HEK293 (cell line): ENCODE measurements at regions not wholly inside any gene's neighbourhood (a gene's known extent, or its start where the extent isn't known, plus 50 kb on each side); places are given as distances from the start of the nearest gene placed in this dataset.

Experiments used
- CTCF ChIA-PET: fragments of 350-600 bp; formaldehyde crosslinking; extraction: SDS; loops from one replicate; lab custom pipeline; 2021; ENCODE audit warnings: antibody characterized with exemption; lab: Yijun Ruan, JAX
- POLR2A ChIA-PET: fragments of 300-600 bp; formaldehyde crosslinking; extraction: SDS; loops from one replicate; lab custom pipeline; 2020; ENCODE audit warnings: antibody characterized with exemption, inconsistent platforms; lab: Yijun Ruan, JAX
- H3K27ac ChIP-seq: fragments of 200-500 bp; sonication (Bioruptor generic); 2 replicates; pipeline ENCODE4 v1.5.1; 2014; ENCODE audit warnings: low read depth, low read length, control low read depth, inconsistent platforms; ENCODE audit errors: extremely low read depth
- H3K36me3 ChIP-seq, 2 experiments: fragments of 200-500 bp in 1 of 2; sonication (Bioruptor generic) in 1 of 2; 1 replicate in 1 of 2; 2 replicates in 1 of 2; pipeline ENCODE4 v1.5.1; 2014 to 2017; ENCODE audit warnings: inconsistent platforms in 2 of 2, low read length in 2 of 2; ENCODE audit not compliant: control insufficient read depth in 2 of 2, insufficient read depth in 1 of 2
- H3K4me1 ChIP-seq: fragments of 200-500 bp; sonication (Bioruptor generic); 2 replicates; pipeline ENCODE4 v1.5.1; 2014; ENCODE audit warnings: mild to moderate bottlenecking, low read length, inconsistent platforms; ENCODE audit not compliant: control insufficient read depth, insufficient read depth
- H3K4me3 ChIP-seq: 2 replicates; pipeline ENCODE4 v1.5.1; 2011; ENCODE audit warnings: low read depth, mild to moderate bottlenecking, control low read depth, low read length, moderate library complexity
- H3K9me3 ChIP-seq: fragments of 200-500 bp; sonication (Bioruptor generic); 2 replicates; pipeline ENCODE4 v1.5.1; 2014; ENCODE audit warnings: low read depth, low read length, inconsistent platforms; ENCODE audit not compliant: control insufficient read depth, insufficient read depth
- BCL11B ChIP-seq: fragments of 450-650 bp; formaldehyde crosslinking; IDR thresholded peaks from 2 replicates; pipeline ENCODE4 v1.5.1; 2016; ENCODE audit warnings: low read depth, missing biosample characterization, missing genetic modification characterization
- GLIS2 ChIP-seq: fragments of 450-650 bp; formaldehyde crosslinking; IDR thresholded peaks from 2 replicates; pipeline ENCODE4 v1.5.1; 2016; ENCODE audit warnings: missing biosample characterization, missing genetic modification characterization
- YY2 ChIP-seq: fragments of 450-650 bp; formaldehyde crosslinking; IDR thresholded peaks from 2 replicates; pipeline ENCODE4 v1.5.1; 2016; ENCODE audit warnings: missing biosample characterization, missing genetic modification characterization
- ZBTB11 ChIP-seq: fragments of 450-650 bp; formaldehyde crosslinking; conservative IDR thresholded peaks from 2 replicates; pipeline ENCODE4 v1.5.1; 2016; ENCODE audit warnings: low read depth, missing biosample characterization, missing genetic modification characterization
- ZBTB48 ChIP-seq: fragments of 450-650 bp; formaldehyde crosslinking; IDR thresholded peaks from 2 replicates; pipeline ENCODE4 v1.5.1; 2016; ENCODE audit warnings: missing biosample characterization, missing genetic modification characterization
- ZFHX2 ChIP-seq: fragments of 450-650 bp; formaldehyde crosslinking; conservative IDR thresholded peaks from 2 replicates; pipeline ENCODE4 v1.5.1; 2016; ENCODE audit warnings: missing biosample characterization, missing genetic modification characterization
- ZNF112 ChIP-seq: fragments of 450-650 bp; formaldehyde crosslinking; IDR thresholded peaks from 2 replicates; pipeline ENCODE4 v1.5.0; 2017; ENCODE audit warnings: missing biosample characterization, missing genetic modification characterization
- ZNF174 ChIP-seq: fragments of 450-650 bp; formaldehyde crosslinking; IDR thresholded peaks from 2 replicates; pipeline ENCODE4 v1.5.0; 2017; ENCODE audit warnings: missing biosample characterization, mild to moderate bottlenecking, missing genetic modification characterization
- ZNF2 ChIP-seq: fragments of 450-650 bp; formaldehyde crosslinking; IDR thresholded peaks from 2 replicates; pipeline ENCODE4 v1.5.1; 2016; ENCODE audit warnings: missing biosample characterization, missing genetic modification characterization
- ZNF324 ChIP-seq: fragments of 450-650 bp; formaldehyde crosslinking; IDR thresholded peaks from 2 replicates; pipeline ENCODE4 v1.5.1; 2016; ENCODE audit warnings: missing biosample characterization, missing genetic modification characterization
- ZNF362 ChIP-seq: fragments of 450-650 bp; formaldehyde crosslinking; IDR thresholded peaks from 2 replicates; pipeline ENCODE4 v1.5.1; 2016; ENCODE audit warnings: missing biosample characterization, missing genetic modification characterization
- ZNF433 ChIP-seq: fragments of 450-650 bp; formaldehyde crosslinking; IDR thresholded peaks from 2 replicates; pipeline ENCODE4 v1.5.1; 2016; ENCODE audit warnings: missing biosample characterization, missing genetic modification characterization, low read depth
- ZNF510 ChIP-seq: fragments of 450-650 bp; formaldehyde crosslinking; IDR thresholded peaks from 2 replicates; pipeline ENCODE4 v1.5.1; 2018; ENCODE audit warnings: mild to moderate bottlenecking, missing genetic modification characterization, missing biosample characterization; ENCODE audit not compliant: insufficient replicate concordance
- ZNF558 ChIP-seq: fragments of 450-650 bp; formaldehyde crosslinking; IDR thresholded peaks from 2 replicates; pipeline ENCODE4 v1.5.1; 2016; ENCODE audit warnings: missing biosample characterization, missing genetic modification characterization
- ZNF596 ChIP-seq: fragments of 450-650 bp; IDR thresholded peaks from 2 replicates; pipeline ENCODE4 v1.5.0; 2018; ENCODE audit warnings: missing biosample characterization, mild to moderate bottlenecking, missing genetic modification characterization, moderate library complexity
- ZNF670 ChIP-seq: fragments of 450-650 bp; formaldehyde crosslinking; IDR thresholded peaks from 2 replicates; pipeline ENCODE4 v1.5.1; 2016; ENCODE audit warnings: missing biosample characterization, missing genetic modification characterization, low read depth
- TF ChIP-seq, protein P1 (sequence below): sonication (generic); formaldehyde crosslinking; IDR thresholded peaks from 2 replicates; pipeline ENCODE4 v1.8.1; 2022; ENCODE audit warnings: mild to moderate bottlenecking, moderate library complexity, missing genetic modification reagents
- TF ChIP-seq, protein P2 (sequence below): fragments of 450-650 bp; IDR thresholded peaks from 2 replicates; pipeline ENCODE4 v1.5.1; 2018; ENCODE audit warnings: missing biosample characterization, mild to moderate bottlenecking, missing genetic modification characterization

DNA sequence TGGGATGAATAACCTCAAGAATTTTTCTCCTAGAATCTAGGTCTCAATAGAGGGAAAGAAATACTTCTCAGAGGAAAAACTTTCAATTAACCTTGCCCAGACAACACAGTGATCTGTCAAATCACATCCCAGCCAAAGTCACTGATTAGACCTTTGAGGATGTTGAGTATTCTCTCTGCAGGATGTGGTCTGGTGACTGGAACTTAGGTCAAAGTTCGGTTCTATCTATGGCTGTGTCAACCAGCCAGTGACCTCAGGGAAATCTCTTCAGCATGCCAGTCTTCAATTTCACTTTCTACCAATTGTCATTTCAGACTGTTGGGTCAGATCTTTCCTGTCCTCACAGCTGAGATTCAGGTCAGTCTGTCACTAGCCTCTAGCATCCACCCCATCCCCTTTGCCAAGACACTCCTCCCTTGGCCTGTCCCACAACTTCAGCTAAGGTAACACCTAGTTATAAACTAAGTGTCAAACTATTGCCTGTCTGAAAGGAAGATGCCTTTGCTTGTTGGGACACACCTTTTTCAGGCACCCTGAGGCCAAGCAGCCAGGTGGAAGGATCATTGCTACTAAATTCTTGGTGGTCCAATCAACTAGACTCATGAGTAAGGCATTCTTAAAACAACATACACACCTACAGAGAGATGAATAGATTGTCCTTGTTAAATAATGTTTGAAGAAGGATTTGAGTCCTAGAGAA lies 156.3 kb upstream of the FST start (continued):
- TF ChIP-seq ZNF558 (tag by site-specific recombination) (no peak), ZNF433 (no peak), ZNF362 (no peak), ZFHX2 (tag by site-specific recombination) (no peak), ZNF670 (tag by site-specific recombination) (no peak), GLIS2 (tag by site-specific recombination) (no peak)
- TF ChIP-seq, protein P1, sequence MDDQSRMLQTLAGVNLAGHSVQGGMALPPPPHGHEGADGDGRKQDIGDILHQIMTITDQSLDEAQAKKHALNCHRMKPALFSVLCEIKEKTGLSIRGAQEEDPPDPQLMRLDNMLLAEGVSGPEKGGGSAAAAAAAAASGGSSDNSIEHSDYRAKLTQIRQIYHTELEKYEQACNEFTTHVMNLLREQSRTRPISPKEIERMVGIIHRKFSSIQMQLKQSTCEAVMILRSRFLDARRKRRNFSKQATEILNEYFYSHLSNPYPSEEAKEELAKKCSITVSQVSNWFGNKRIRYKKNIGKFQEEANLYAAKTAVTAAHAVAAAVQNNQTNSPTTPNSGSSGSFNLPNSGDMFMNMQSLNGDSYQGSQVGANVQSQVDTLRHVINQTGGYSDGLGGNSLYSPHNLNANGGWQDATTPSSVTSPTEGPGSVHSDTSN (CRISPR knock-in tag) = no peak
- TF ChIP-seq, all 188 proteins: peak for 0

DNA sequence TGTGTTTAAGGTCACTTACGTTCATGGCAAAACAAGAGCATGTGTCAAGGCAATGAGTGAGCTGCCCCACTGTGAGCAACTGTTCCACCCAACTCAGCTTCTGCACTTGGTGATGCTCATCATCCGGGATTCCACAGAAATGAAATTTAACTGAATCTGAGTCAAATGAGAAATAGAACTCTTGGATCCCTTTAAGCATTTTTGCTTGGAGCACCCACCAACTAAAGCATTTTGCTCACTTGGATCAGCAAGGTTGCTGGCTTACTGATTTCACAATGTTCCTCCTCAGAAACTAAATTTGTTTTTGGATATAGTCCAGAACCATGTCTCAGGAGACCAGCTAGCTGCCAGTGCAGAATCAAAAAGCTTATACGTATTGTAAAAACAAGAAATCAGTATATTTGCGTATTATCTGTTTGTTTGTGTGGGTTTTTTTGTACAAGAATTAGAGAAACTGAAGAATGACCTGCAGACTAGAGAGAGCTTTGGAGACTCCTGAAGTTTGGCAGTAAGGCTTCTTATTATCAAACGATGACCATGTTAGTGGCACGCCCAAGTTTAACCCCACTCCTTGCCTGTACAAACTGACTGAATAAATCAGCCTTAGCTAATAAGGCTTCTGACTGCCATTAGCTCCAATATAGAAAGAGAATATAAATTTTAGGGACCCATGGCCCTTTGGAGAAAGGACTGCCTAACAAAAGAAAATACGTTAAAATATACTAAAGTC lies 153.8 kb upstream of the FST start:
- TF ChIP-seq BCL11B (tag by site-specific recombination) = no peak
- no peak for TF ChIP-seq ZNF558 (tag by site-specific recombination)
- no peak for TF ChIP-seq ZNF112 (tag by site-specific recombination)
- no peak for TF ChIP-seq ZNF324 (tag by site-specific recombination)
- no peak for TF ChIP-seq ZBTB48
- no peak for TF ChIP-seq ZBTB11
- TF ChIP-seq YY2 = no peak
- TF ChIP-seq, all 188 proteins: peak for 0
- no peaks in the 10 kb centered on the region for H3K36me3 ChIP-seq
- ChIA-PET CTCF (interaction anchor here (0.6 kb wide), 1 partner anchor 25 kb away, joined by 3 read pairs; no protein-coding TSS in a partner anchor), POLR2A (no interaction called here)
- no peaks in the 10 kb centered on the region for H3K4me1 ChIP-seq
- H3K9me3 ChIP-seq = no peaks in the 10 kb centered on the region
- H3K27ac ChIP-seq = no peak overlapping the region
- H3K4me3 ChIP-seq = no peak overlapping the region

- H3K4me1 ChIP-seq = no peaks in the 10 kb centered on the region
- no peaks in the 10 kb centered on the region for H3K36me3 ChIP-seq
- no peak overlapping the region for H3K27ac ChIP-seq
- POLR2A ChIA-PET = no interaction called here
- no peak overlapping the region for H3K4me3 ChIP-seq
- CTCF ChIA-PET = interaction anchor here (0.7 kb wide), 1 partner anchor 77 kb away, joined by 3 read pairs; no protein-coding TSS in a partner anchor
- H3K9me3 ChIP-seq = no peaks in the 10 kb centered on the region
- TF ChIP-seq ZNF596 = no peak
- no peak for TF ChIP-seq ZNF174 (tag by site-specific recombination)
- TF ChIP-seq, protein P2, sequence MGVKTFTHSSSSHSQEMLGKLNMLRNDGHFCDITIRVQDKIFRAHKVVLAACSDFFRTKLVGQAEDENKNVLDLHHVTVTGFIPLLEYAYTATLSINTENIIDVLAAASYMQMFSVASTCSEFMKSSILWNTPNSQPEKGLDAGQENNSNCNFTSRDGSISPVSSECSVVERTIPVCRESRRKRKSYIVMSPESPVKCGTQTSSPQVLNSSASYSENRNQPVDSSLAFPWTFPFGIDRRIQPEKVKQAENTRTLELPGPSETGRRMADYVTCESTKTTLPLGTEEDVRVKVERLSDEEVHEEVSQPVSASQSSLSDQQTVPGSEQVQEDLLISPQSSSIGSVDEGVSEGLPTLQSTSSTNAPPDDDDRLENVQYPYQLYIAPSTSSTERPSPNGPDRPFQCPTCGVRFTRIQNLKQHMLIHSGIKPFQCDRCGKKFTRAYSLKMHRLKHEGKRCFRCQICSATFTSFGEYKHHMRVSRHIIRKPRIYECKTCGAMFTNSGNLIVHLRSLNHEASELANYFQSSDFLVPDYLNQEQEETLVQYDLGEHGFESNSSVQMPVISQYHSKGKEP = no peak
- no peak for TF ChIP-seq ZNF510
- no peak for TF ChIP-seq ZNF2 (tag by site-specific recombination)
These were observed 152.6 kb upstream of the FST start for GRCh38 chr5:53327811-53328334.
